ENCODE measurements at regions not wholly inside any gene's neighbourhood (a gene's known extent, or its start where the extent isn't known, plus 50 kb on each side); places are given as distances from the start of the nearest gene placed in this dataset.
"Not testable (repeated sequence)": the region's sequence is repeated elsewhere in the genome, so short reads cannot be mapped to it uniquely, and the experiment has no call there.

DNA sequence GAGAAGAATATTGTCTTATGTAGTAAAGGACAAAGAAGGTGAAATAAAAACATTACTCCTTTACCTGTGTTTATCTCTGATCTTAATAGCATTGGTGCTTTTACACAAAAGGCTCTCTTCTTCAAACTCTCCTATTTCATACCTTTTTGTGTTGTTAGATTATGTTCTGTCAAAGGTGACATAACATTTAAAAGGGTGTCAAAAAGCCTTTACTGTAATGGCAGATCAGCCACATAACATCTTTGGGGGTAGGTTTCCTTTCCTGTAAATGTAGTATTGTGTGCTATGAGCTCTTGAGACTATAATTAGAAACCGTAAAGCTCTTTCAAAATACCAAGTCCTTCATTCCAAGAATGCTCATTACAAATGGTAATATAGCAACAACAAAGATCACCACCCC, 400.1 kb downstream of the LNPK start:
- no peaks in the 10 kb centered on the region for H3K36me3 Mint-ChIP-seq
- no peaks in the 10 kb centered on the region for H3K4me1 Mint-ChIP-seq
- ATAC-seq (no peak), DNase-seq (no peak)
- H3K27ac Mint-ChIP-seq: no peak overlapping the region
- CTCF ChIA-PET: no interaction called here
- H3K27me3 Mint-ChIP-seq: peaks cover 0 to 12% (median 6%) of the 10 kb centered on the region in 5 donors
- POLR2A ChIA-PET: no interaction called here
- peaks cover 0 to 5% (median 0%) of the 10 kb centered on the region in 11 donors for H3K9me3 Mint-ChIP-seq
- Histone ChIP-seq H3K27me3 (ENCODE audit: control insufficient read depth in 2 of 2, insufficient read depth in 2 of 2, low read length in 2 of 2) (no peaks in the 10 kb centered on the region), H3K36me3 (ENCODE audit: control insufficient read depth in 2 of 3, insufficient read depth in 3 of 3, low read length in 3 of 3) (no peaks in the 10 kb centered on the region), H3K4me3 (ENCODE audit: low read length) (no peak overlapping the region), H3K4me1 (ENCODE audit: control insufficient read depth in 2 of 2, insufficient read depth in 2 of 2, low read length in 2 of 2) (no peaks in the 10 kb centered on the region), H3K9me3 (ENCODE audit: control insufficient read depth in 2 of 3, low read length in 3 of 3) (no peaks in the 10 kb centered on the region), H3K27ac (ENCODE audit: low read depth, low read length) (no peak overlapping the region)
- no peak overlapping the region for H3K4me3 Mint-ChIP-seq
- intact Hi-C loops (cut with micrococcal nuclease): no loop called here

DNA sequence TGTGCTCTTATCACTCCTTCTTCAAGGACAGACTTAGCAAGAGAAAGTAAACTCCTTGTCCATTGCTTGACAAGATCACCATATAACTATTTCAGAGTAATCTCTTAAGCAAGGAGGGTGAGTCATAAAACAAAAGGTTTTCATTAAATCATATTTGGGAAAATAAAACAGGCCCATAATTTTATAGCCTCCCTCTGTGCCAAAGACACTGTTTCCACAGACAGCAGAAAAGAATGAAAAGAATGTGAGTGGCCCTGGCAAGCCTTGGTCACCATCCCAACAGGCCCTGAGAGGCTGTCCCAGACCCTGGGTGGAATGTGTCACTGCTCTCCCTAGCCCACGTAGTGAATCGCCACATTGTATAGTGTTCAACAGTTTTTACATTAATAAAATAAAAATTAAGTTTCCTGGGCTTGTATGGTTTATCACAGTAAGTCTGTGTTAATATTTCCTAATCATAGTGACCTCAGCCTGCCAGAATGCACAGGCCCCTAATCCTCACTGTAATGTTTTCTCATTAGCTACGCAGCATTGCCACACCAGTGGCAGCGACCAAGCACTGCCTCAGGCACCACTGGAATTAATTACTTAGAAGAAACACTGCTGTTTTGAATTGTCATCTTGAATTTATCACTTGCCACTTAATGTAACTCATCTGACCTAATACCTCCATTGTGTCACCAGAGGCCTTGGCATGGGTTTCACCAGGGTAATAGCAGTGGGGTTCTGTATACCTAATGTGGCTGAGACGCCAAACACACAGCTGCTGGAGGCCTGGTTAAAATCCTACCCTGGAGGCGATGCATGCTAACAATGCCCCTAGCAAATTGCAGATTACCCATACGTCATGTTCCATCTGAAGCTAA, 401.9 kb downstream of the LNPK start:
- H3K4me1 ChIP-seq (ENCODE audit: control insufficient read depth in 2 of 2, insufficient read depth in 2 of 2, low read length in 2 of 2): no peaks in the 10 kb centered on the region
- no peak for DNase-seq
- peaks cover 0 to 12% (median 6%) of the 10 kb centered on the region in 5 donors for H3K27me3 Mint-ChIP-seq
- no peak for ATAC-seq
- H3K9me3 ChIP-seq (ENCODE audit: control insufficient read depth in 2 of 3, low read length in 3 of 3): no peaks in the 10 kb centered on the region
- no peaks in the 10 kb centered on the region for H3K27me3 ChIP-seq (ENCODE audit: control insufficient read depth in 2 of 2, insufficient read depth in 2 of 2, low read length in 2 of 2)
- H3K4me3 Mint-ChIP-seq: no peak overlapping the region
- H3K4me1 Mint-ChIP-seq: no peaks in the 10 kb centered on the region
- no peak overlapping the region for H3K4me3 ChIP-seq (ENCODE audit: low read length)
- POLR2A ChIA-PET: no interaction called here
- intact Hi-C loops (cut with micrococcal nuclease): no loop called here
- H3K27ac Mint-ChIP-seq: no peak overlapping the region
- H3K27ac ChIP-seq (ENCODE audit: low read depth, low read length): no peak overlapping the region
- CTCF ChIA-PET: no interaction called here
- no peaks in the 10 kb centered on the region for H3K36me3 ChIP-seq (ENCODE audit: control insufficient read depth in 2 of 3, insufficient read depth in 3 of 3, low read length in 3 of 3)
- no peaks in the 10 kb centered on the region for H3K36me3 Mint-ChIP-seq
- H3K9me3 Mint-ChIP-seq: peaks cover 0 to 8% (median 0%) of the 10 kb centered on the region in 11 donors

DNA sequence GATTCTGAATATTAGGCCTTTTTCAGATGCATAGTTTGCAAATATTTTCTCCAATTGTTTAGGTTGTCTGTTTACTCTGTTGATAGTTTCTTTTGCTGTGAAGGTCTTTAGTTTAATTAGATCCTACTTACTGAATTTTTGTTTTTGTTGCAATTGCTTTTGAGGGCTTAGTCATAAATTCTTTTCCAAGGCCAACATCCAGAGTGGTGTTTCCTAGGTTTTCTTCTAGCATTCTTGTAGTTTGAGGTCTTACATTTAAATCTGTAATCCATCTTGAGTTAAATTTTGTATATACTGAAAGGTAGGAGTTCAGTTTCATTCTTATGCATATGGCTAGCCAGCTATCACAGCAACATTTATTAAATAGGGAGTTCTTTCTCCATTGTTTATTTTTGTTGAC, 404.8 kb downstream of the LNPK start:
- DNase-seq (no peak), ATAC-seq (no peak)
- ChIA-PET POLR2A (no interaction called here), CTCF (no interaction called here)
- no peak overlapping the region for H3K4me3 ChIP-seq (ENCODE audit: low read length)
- Mint-ChIP-seq H3K36me3 (peaks cover 0 to 4% (median 0%) of the 10 kb centered on the region in 5 donors), H3K27ac (no peak overlapping the region), H3K4me3 (no peak overlapping the region), H3K9me3 (peaks cover 0 to 12% (median 2%) of the 10 kb centered on the region in 11 donors), H3K27me3 (peaks cover 0 to 14% (median 6%) of the 10 kb centered on the region in 5 donors), H3K4me1 (no peaks in the 10 kb centered on the region)
- H3K27ac ChIP-seq (ENCODE audit: low read depth, low read length): no peak overlapping the region
- no peaks in the 10 kb centered on the region for H3K36me3 ChIP-seq (ENCODE audit: control insufficient read depth in 2 of 3, insufficient read depth in 3 of 3, low read length in 3 of 3)
- no peaks in the 10 kb centered on the region for H3K27me3 ChIP-seq (ENCODE audit: control insufficient read depth in 2 of 2, insufficient read depth in 2 of 2, low read length in 2 of 2)
- intact Hi-C loops (cut with micrococcal nuclease): no loop called here
- H3K9me3 ChIP-seq (ENCODE audit: control insufficient read depth in 2 of 3, low read length in 3 of 3): no peaks in the 10 kb centered on the region
- H3K4me1 ChIP-seq (ENCODE audit: control insufficient read depth in 2 of 2, insufficient read depth in 2 of 2, low read length in 2 of 2): no peaks in the 10 kb centered on the region

DNA sequence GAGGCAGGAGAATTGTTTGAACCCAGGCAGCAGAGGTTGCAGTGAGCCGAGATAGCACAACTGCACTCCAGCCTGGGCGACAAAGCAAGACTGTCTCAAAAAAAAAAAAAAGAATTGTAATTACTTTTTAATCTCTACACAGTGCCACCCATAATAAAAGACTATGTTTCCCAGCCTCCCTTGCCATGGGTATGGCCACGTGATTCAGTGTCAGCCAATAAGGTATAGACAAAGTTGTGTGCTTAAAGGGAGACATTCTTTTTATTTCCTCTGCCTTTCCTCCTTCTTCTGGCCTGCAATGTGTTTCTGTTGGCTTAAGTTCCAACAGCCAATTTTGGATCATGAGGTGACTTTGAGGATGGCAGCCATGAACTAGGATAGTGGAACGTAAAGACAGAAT, 406.9 kb downstream of the LNPK start:
- no peak overlapping the region for H3K4me3 Mint-ChIP-seq
- Histone ChIP-seq H3K9me3 (ENCODE audit: control insufficient read depth in 2 of 3, low read length in 3 of 3) (no peaks in the 10 kb centered on the region), H3K4me3 (ENCODE audit: low read length) (no peak overlapping the region), H3K27me3 (ENCODE audit: control insufficient read depth in 2 of 2, insufficient read depth in 2 of 2, low read length in 2 of 2) (no peaks in the 10 kb centered on the region), H3K36me3 (ENCODE audit: control insufficient read depth in 2 of 3, insufficient read depth in 3 of 3, low read length in 3 of 3) (no peaks in the 10 kb centered on the region), H3K27ac (ENCODE audit: low read depth, low read length) (no peak overlapping the region), H3K4me1 (ENCODE audit: control insufficient read depth in 2 of 2, insufficient read depth in 2 of 2, low read length in 2 of 2) (no peaks in the 10 kb centered on the region)
- ChIA-PET POLR2A (no interaction called here), CTCF (no interaction called here)
- H3K4me1 Mint-ChIP-seq: no peaks in the 10 kb centered on the region
- H3K36me3 Mint-ChIP-seq: peaks cover 0 to 4% (median 0%) of the 10 kb centered on the region in 5 donors
- peaks cover 0 to 12% (median 6%) of the 10 kb centered on the region in 5 donors for H3K27me3 Mint-ChIP-seq
- intact Hi-C loops (cut with micrococcal nuclease): no loop called here
- no peak overlapping the region for H3K27ac Mint-ChIP-seq
- H3K9me3 Mint-ChIP-seq: peaks cover 0 to 17% (median 2%) of the 10 kb centered on the region in 11 donors
- DNase-seq (no peak), ATAC-seq (no peak)

DNA sequence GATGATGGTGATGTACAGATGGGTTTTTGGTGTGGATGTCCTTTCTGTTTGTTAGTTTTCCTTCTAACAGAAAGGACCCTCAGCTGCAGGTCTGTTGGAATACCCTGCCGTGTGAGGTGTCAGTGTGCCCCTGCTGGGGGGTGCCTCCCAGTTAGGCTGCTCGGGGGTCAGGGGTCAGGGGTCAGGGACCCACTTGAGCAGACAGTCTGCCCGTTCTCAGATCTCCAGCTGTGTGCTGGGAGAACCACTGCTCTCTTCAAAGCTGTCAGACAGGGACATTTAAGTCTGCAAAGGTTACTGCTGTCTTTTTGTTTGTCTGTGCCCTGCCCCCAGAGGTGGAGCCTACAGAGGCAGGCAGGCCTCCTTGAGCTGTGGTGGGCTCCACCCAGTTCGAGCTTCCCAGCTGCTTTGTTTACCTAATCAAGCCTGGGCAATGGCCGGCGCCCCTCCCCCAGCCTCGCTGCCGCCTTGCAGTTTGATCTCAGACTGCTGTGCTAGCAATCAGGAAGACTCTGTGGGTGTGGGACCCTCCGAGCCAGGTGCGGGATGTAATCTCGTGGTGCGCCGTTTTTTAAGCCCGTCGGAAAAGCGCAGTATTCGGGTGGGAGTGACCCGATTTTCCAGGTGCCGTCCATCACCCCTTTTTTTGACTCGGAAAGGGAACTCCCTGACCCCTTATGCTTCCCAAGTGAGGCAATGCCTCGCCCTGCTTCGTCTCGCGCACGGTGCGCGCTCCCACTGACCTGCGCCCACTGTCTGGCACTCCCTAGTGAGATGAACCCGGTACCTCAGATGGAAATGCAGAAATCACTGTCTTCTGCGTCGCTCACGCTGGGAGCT, 408.2 kb downstream of the LNPK start:
- CTCF ChIA-PET; DNase-seq; H3K4me3 ChIP-seq (ENCODE audit: low read length); H3K4me3 Mint-ChIP-seq; POLR2A ChIA-PET; ATAC-seq; H3K4me1 Mint-ChIP-seq; H3K27ac ChIP-seq (ENCODE audit: low read depth, low read length); H3K4me1 ChIP-seq (ENCODE audit: control insufficient read depth in 2 of 2, insufficient read depth in 2 of 2, low read length in 2 of 2); intact Hi-C loops (cut with micrococcal nuclease); H3K27me3 ChIP-seq (ENCODE audit: control insufficient read depth in 2 of 2, insufficient read depth in 2 of 2, low read length in 2 of 2); H3K36me3 ChIP-seq (ENCODE audit: control insufficient read depth in 2 of 3, insufficient read depth in 3 of 3, low read length in 3 of 3); H3K9me3 ChIP-seq (ENCODE audit: control insufficient read depth in 2 of 3, low read length in 3 of 3); H3K36me3 Mint-ChIP-seq; H3K27ac Mint-ChIP-seq: not testable (repeated sequence)
- Mint-ChIP-seq H3K27me3 (peaks cover 0 to 12% (median 6%) of the 10 kb centered on the region in 5 donors), H3K9me3 (peaks cover 0 to 17% (median 2%) of the 10 kb centered on the region in 11 donors)

DNA sequence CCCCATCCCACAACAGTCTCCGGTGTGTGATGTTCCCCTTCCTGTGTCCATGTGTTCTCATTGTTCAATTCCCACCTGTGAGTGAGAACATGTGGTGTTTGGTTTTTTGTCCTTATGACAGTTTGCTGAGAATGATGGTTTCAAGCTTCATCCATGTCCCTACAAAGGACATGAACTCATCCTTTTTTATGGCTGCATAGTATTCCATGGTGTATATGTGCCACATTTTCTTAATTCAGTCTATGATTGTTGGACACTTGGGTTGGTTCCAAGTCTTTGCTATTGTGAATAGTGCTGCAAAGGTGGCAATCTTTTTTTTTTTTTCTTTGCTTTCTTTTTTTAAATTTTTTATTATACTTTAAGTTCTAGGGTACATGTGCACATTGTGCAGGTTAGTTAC, 406.7 kb upstream of the ATP5MC3 start:
- H3K9me3 Mint-ChIP-seq; H3K27me3 ChIP-seq (ENCODE audit: control insufficient read depth in 2 of 2, insufficient read depth in 2 of 2, low read length in 2 of 2); H3K4me1 ChIP-seq (ENCODE audit: control insufficient read depth in 2 of 2, insufficient read depth in 2 of 2, low read length in 2 of 2); H3K27ac ChIP-seq (ENCODE audit: low read depth, low read length); ATAC-seq; H3K36me3 Mint-ChIP-seq; DNase-seq; H3K4me3 Mint-ChIP-seq; H3K27me3 Mint-ChIP-seq; H3K4me1 Mint-ChIP-seq; H3K36me3 ChIP-seq (ENCODE audit: control insufficient read depth in 2 of 3, insufficient read depth in 3 of 3, low read length in 3 of 3); CTCF ChIA-PET; intact Hi-C loops (cut with micrococcal nuclease); POLR2A ChIA-PET; H3K9me3 ChIP-seq (ENCODE audit: control insufficient read depth in 2 of 3, low read length in 3 of 3); H3K4me3 ChIP-seq (ENCODE audit: low read length); H3K27ac Mint-ChIP-seq: not testable (repeated sequence)

Data from naive thymus-derived CD4-positive, alpha-beta T cell (primary cell).